Prostate gland (tissue), 2 donors: ENCODE measurements at regions not wholly inside any gene's neighbourhood (a gene's known extent, or its start where the extent isn't known, plus 50 kb on each side); places are given as distances from the start of the nearest gene placed in this dataset.

Experiments used
- CTCF ChIP-seq, 4 experiments: fragments of 200-600 bp in 2 of 4; fragments of 450-650 bp in 2 of 4; sonication (generic) in 2 of 4; IDR thresholded peaks; 1 replicate in 3 of 4; 2 replicates in 1 of 4; pipeline ENCODE4 v1.5.1; 2016 to 2019; ENCODE audit warnings: antibody characterized with exemption in 4 of 4, mild to moderate bottlenecking in 2 of 4, moderate library complexity in 2 of 4
- POLR2A ChIP-seq: fragments of 450-650 bp; IDR thresholded peaks from one replicate; pipeline ENCODE4 v1.6.1; 2016; ENCODE audit warnings: antibody characterized with exemption, mild to moderate bottlenecking
- POLR2AphosphoS5 ChIP-seq: sonication (generic); formaldehyde crosslinking; IDR thresholded peaks from one replicate; pipeline ENCODE4 v1.6.1; 2017; ENCODE audit warnings: antibody characterized with exemption

DNA sequence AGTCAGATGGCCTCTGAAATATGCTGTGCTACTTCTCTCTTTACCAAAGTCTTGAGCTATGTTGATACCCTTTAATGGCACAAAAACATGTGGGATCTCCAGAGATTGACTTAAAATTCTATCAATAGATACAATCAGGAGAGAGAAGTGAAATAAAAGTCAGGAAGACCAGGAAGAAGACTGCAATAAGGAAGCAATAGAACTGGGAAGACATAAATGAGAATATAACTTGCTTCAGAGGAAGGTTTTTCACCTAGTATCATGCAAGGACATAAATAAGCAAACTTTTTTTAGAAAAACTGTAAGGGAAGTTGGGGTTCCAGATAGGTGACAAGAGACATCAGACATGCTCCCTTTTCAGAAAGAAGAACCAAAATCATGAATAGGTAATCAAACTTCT lies 227.3 kb downstream of the XPNPEP1 start:
- TF ChIP-seq CTCF (IDR thresholded peaks at IDR 0.05) (no peak), POLR2AphosphoS5 (no peak), POLR2A (no peak)
